GM12872 (cell line): ENCODE measurements at regions not wholly inside any gene's neighbourhood (a gene's known extent, or its start where the extent isn't known, plus 50 kb on each side); places are given as distances from the start of the nearest gene placed in this dataset.

Experiments used
- TF ChIP-seq, protein P1 (sequence below): IDR thresholded peaks from 3 replicates; pipeline ENCODE4 v1.5.1; 2011; ENCODE audit warnings: low read depth, mild to moderate bottlenecking, low read length, moderate library complexity; ENCODE audit not compliant: insufficient read depth

- TF ChIP-seq, protein P1, sequence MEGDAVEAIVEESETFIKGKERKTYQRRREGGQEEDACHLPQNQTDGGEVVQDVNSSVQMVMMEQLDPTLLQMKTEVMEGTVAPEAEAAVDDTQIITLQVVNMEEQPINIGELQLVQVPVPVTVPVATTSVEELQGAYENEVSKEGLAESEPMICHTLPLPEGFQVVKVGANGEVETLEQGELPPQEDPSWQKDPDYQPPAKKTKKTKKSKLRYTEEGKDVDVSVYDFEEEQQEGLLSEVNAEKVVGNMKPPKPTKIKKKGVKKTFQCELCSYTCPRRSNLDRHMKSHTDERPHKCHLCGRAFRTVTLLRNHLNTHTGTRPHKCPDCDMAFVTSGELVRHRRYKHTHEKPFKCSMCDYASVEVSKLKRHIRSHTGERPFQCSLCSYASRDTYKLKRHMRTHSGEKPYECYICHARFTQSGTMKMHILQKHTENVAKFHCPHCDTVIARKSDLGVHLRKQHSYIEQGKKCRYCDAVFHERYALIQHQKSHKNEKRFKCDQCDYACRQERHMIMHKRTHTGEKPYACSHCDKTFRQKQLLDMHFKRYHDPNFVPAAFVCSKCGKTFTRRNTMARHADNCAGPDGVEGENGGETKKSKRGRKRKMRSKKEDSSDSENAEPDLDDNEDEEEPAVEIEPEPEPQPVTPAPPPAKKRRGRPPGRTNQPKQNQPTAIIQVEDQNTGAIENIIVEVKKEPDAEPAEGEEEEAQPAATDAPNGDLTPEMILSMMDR: no peak
Measured at GRCh38 chr13:65339241-65339640, 1890.9 kb downstream of the PCDH9 start.

- TF ChIP-seq, protein P1: no peak
Measured at GRCh38 chr13:65336916-65337315, 1893.2 kb downstream of the PCDH9 start.

- TF ChIP-seq, protein P1: no peak
Measured at GRCh38 chr13:65336087-65336749, 1893.9 kb downstream of the PCDH9 start.

GRCh38 chr13:65330691-65331090 is 1899.4 kb downstream of the PCDH9 start:
- TF ChIP-seq, protein P1: no peak

DNA sequence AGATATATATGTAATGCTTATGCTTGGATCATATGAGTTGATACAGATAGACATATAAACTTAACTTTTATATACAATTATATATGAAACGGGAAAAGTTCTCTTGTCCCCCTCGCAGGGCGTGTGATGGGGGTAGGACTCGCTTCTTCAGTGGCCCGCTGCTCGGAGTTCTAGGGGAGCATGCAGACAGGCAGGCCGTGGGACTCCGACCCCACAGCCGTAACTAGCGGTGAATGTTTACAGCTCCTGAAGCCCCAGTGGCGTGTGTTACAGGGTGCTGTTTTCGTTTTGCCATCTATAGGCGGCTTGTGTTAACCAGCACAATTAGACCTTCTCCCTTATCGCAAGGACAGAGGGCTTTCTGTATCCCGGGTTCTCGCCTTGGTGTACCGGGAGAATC is 1899.8 kb downstream of the PCDH9 start:
- TF ChIP-seq, protein P1: no peak

GRCh38 chr13:65314008-65314407 is 1916.1 kb downstream of the PCDH9 start:
- TF ChIP-seq, protein P1: no peak

- TF ChIP-seq, protein P1: no peak
Measured at GRCh38 chr13:65310663-65311328, 1919.3 kb downstream of the PCDH9 start.
